HG02759 (cell line): ENCODE measurements at regions not wholly inside any gene's neighbourhood (a gene's known extent, or its start where the extent isn't known, plus 50 kb on each side); places are given as distances from the start of the nearest gene placed in this dataset.
"Not testable (repeated sequence)": the region's sequence is repeated elsewhere in the genome, so short reads cannot be mapped to it uniquely, and the experiment has no call there.

Experiments
- ATAC-seq: cut with Tn5 transposase; IDR thresholded peaks from one replicate; pipeline ENCODE4 v1.9.1; 2021; ENCODE audit warnings: mild to moderate bottlenecking, moderate library complexity; ENCODE audit not compliant: unreplicated experiment

DNA sequence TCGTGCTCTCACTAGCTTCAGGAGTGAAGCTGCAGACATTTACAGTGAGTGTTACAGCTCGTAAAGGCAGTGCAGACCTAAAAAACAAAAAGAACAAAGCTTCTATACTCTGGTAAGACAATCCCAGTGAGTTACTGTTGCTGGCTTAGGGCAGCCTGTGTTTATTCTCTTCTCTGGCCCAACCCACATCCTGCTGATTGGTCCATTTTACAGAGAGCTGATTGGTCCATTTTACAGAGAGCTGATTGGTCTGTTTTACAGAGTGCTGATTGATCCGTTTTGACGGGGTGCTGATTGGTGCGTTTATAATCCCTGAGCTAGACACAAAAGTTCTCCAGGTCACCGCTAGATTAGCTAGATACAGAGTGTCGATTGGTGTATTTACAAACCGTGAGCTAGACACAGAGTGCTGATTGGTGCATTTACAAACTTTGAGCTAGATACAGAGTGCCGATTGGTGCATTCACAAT lies 158.0 kb downstream of the KLRB1 start:
- not testable (repeated sequence) for ATAC-seq

DNA sequence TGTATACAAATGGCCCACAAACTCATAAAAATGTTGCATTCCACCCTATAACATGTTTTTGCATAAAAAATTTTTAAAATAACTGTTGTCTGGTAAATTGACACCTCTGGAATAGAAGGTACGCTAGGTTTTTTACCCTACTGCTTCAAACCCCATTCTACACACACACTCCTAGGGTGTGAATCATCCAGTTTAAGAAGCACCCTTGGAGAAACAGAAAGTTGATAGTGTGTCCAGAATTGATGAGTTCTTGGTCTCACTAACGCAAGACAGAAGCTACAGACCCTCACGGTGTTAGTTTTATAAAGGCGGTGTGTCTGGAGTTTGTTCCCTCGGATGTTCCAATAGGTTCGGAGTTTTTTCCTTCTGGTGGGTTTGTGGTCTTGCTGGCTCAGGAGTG lies 158.5 kb downstream of the KLRB1 start:
- no peak for ATAC-seq

DNA sequence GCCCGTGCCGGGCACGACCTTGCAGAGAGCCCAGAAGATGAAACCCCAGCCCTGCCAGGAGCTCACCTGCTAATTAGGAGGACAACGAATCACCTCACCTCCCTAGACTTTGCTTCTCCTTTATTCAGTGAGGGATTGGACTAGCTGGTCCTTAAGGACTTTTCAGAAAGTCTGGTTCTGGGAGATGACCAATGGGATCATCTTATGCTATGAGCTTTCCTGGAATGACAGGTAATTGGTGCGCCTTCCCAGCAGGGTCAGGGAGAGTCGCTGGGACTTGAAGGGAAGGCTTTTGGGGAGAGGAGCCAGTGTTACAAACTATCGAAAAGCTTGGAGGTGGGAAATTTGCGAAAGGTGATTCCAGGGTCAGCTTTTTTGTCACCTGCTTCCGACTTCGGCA lies 159.1 kb downstream of the KLRB1 start:
- ATAC-seq = not testable (repeated sequence)

DNA sequence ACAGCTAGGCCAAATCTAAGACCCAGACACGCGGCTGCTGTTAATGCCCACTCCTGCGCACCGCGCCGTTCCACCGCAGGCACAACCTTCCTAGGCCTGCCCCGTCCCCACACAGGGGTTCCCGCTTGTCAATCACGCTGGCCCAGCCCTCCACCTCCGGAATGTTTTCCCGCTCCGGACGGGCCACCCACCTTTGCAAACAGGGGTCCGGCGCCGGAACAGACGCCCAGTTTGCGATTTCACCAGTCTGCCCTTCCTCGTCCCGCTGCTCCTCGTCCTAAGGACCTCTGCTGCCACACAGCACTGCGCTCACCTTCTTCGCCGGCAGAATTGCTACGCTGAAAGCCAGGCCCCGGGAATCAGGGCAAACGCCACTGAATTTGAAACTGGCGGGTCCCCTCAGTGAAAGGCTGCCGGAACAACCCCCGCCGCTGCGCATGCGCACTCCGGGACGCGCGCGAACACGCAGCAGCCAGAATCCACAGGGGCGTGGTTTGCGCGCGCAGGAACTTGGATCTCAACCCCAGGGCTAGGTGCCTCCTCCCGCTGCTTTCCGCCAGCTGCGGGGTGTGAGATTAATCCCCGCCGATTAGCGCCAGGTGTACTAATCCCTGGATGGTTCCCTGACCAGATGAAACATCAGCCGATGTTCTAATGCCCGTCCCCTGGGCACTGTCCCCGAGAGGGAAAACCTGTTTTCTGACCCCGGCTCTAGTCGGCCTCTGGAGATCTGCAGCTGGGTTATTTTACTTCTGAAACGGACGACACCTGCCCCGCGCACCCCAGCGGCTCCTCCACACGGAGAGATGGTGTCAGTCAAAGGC lies 159.7 kb downstream of the KLRB1 start:
- ATAC-seq = peak; percentile 79

DNA sequence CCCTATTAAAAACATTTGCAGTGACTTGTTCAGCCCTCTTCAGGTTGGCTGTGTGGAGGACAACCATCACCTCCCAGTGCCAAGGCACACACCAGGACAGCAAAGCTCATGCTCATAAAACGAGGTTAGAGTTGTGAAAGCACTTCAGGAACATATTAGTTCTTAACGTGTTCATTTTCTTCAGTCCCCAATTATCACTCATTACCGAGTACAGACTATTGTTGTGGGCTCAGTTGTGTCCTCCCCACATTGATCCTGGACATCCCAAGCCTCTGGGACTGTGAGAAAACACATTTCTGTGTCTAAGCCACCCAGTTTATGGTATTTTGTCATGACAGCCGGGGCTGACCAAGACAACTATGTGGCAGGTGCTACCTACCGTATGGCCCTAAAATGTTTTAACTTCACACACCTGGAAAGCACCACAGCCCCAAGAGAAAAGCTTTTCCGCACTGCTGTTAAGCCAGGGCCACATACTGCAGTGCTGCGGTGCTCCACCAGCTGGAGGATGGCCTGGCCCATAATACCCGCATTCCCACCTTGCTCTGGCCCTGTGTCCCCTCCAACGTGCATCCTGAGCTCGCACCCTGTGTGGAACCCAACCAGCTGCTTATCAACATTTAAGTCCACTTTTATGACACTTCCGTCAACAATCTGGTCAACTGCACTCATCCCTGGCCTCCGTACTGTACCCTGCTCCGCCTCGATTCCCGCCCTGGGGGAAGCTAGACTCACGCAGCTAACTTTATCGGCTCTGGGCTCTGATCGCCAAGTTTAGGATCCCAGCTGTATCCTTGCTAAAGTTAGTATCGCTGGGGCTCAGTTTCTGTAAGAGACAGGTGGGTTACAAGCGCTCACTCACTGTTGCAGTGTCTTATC lies 160.6 kb downstream of the KLRB1 start:
- ATAC-seq = peak; percentile 29

DNA sequence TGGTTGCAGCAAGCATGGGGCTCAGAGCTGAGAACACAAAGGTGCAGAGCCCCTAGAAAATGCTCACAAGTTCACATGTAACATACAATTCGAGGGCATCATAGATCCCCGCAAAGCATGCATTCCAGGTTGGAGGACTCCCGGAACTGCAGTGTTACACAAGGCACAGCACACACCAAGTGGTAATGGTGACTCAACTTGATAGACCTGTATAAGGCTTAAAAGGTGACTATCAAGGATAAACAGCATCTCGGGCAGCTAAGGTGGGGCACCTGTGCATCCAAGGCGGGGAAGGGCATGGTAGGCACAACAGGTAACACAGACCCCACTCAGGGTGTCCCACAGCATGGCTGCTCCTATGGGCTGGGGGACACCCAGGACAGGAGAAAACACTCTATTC lies 167.3 kb downstream of the KLRB1 start:
- not testable (repeated sequence) for ATAC-seq

DNA sequence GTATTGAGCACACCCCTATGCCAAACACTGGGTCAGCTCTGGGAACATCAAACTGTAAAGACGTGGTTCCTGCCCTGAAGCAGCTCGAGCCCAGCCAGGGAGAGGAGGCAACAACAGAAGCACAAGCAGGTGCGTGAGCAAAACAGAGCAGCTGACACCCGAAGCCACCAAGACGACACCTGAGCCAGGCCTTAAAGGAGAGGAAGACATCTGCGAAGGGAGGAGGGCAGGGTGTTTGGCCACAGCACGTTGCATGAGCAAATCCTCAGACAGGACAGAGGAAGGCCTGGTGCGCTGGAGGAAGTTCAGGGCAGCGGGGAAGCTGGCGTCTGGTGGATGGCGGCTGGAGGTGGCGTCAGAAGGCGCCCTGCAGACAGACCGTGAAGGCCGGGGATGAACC lies 172.0 kb downstream of the KLRB1 start:
- not testable (repeated sequence) for ATAC-seq

DNA sequence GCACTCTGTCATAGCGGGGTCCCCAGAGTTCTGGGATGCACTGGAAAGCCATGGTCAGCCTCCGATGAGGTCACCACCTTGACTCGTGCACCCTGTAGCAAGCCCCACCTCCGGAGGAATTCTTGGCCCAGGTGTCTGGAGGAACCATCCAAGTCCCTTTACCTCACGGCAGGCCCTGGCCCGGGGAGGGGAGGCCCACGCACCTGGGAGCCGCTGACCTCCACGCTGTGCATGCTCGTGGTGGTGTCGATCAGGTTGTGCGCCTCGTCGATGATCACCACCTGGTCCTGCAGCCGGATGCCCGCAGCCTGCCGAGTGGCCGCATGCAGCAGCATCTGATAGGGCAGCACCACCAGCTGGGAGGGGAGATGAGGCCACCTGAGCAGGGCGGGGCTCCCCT lies 177.3 kb downstream of the KLRB1 start:
- not testable (repeated sequence) for ATAC-seq

DNA sequence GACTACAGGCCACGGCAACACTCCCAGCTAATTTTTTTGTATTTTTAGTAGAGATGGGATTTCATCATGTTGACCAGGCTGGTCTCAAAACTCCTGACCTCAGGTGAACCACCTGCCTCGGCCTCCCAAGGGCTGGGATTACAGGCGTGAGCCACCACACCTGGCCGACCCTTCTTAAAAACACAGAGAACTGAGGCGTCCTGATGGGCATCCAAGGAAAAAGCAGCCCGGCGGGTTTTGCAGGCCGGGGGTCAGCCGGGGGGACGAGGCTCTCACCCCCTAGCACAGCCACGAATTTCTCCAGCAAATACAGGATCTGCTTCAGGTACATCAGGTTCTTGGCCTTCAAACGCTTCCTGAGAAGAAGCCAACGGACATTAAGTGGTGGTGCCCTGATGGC lies 178.9 kb downstream of the KLRB1 start:
- ATAC-seq = not testable (repeated sequence)

DNA sequence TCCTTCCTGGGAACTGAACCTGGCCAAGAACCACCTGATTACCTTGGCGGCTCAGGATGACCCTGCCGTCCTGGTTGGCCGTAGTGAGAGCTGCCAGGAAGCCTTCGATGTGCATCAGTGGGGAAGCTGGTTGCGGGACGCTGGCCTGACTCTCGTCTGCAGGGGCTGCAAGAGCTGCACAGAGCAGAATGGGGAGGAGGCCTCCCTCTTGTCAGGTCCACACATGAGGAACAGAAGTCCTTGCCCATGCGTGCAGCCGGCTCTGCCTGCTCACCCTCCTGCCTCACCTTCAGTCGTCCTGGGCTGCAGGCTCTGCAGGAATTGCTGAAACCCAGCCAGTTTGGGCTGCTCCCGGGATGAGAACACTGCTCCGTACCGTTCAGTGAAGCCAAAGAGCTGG lies 182.3 kb downstream of the KLRB1 start:
- not testable (repeated sequence) for ATAC-seq

DNA sequence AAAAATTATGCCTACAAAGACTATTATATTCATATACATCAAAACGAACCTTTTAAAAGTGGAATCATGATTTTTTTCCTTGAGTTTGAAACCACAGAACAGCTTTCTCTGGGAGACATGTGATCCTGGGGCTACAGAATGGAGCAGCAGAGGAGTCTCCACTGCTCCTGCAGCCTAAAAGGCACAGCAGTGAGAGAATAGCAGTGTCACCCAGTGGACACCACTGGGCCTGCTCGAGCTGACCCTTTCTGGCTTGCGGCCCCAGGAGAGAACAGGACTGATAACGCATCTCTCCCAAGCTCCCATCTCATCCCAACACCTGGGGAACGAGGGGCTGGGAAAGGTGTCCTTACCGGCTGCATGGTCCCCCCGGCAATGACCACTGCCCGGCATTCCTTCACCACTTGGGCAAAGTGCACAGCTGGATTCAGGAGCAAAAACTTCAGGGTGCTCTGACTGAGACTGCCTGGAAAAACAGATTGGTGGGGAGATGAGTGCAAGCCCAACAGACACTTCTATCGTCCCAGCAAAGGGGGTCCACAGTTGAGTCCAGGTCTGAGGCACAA lies 183.5 kb downstream of the KLRB1 start:
- ATAC-seq = not testable (repeated sequence)

DNA sequence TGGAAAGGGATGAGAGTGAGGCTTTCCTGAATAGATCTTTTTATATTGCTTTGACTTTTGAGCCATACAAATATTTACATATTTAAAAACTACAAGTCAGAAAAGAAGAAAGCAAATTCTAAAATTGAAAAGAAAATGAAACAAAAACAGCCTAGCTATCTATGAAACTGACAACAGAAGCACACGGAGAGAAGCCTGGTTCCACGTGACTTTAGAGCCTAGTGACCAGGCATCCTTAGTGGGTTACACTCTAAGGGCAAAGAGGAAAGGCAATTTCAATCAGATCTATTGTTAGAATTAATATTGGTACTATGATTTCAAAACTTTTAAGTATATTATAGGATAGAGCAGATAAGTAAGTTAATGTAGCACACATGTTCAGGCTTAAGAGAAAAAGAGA lies 185.0 kb downstream of the KLRB1 start:
- not testable (repeated sequence) for ATAC-seq

DNA sequence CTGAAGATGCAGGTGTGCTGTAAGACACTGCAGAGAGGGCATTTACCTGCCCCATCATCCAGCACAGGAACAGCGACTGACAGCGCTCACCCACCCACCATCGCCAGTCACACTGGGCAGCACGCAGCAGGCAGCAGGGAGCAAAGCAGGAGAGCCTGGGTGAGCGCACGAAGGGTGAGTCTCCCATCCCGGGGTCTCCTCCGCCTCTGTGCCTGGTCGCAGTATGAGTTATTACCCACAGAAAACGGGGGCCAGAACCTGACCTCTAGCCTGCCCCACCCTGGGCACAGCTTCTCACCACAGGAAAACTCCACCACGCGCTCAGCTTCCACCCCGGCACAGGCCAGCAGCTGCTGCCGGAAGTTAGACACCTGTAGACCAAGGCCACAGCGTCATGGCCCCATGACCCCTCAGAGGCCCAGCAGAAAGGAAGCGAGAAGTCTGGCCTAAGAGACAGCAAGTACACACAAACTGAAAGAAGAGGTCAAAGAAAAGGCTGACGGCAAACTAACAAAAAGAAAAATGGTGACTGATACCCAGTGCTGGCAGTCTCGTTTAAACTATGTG lies 186.1 kb downstream of the KLRB1 start:
- peak; percentile 61 for ATAC-seq

DNA sequence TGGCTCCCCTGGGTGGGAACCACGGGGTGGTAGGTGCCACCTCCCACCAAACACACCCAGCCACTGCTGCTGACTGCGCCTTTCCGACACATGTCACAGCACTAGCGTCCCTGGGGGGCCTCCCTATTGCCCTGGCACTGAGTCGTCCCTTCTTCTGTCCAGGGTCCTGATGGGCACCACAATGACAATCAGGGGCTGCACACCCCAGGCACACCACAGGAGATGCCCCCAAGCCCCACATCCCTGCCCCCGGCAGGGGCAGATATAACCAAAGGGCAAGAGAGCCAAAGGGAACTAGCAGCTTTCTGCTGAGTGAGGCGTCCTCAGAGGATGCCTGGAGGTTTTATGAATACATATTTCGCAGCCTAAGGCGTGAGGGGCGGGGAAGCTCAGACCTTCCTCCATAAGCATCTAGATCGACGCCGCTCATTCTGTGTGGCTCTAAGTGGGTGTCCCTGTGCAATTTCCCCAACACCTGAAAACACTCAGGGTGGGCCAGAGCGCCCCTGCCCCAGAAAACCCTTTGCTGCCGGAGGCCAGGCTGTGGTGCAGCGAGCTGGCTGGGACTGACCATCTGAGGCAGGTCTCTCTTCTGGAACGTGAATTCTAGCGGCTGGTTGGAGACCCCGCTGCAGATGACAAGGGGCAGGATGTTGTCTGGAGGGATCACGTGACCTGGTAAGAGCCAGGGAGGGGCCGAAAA lies 186.7 kb downstream of the KLRB1 start:
- ATAC-seq = not testable (repeated sequence)

DNA sequence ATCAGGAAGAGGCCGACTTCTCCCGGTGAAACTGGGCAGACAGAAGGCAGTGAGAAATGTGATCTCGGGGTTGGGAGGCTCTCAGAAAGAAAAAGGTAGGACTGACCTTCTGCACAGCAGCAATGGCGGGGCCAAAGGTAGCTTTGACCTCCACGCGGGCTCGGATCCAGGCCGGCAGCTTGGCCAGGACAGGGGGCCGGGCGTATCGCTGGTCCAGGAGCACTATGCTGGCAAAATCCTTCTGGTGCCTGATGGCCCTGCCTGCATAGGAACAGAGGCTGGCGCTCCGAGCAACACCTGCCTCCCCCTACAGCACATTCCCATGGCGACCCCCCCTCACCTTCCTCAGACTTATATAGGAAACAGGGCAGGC lies 189.1 kb downstream of the KLRB1 start:
- not testable (repeated sequence) for ATAC-seq

DNA sequence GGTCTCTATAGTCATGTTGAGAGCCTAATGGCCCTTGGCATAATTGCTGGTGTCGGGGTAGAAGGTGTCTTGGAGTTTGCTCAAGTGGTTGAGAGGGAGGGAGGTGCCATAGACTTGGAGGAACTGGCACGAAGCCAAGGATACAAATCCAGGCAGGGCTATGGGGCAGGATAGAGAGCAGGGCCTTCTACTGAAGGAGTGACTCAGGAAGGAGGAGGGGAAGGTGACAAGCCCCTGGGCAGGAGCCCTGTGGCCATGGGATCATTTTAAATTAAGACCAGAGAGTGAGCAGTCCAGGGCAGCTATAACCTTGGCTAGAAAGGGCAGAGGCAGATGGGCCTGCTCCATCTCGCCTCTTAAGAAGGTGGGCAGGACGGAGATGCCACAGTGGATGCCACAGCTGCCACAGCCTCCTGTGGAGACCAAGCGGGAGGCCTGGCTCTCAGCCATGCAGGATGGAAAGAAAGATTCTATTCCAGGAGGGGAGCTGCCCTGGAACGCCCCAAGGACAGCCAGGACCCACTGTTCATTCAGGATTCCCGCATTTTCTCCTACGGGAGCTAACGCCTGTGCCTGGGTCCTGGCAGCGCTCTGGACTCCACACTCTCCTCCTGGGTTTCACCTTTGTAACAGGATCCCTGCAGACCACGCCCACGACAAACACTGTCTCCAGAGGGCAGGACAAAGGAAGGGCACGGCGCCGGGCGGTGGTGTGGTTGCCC lies 189.6 kb downstream of the KLRB1 start:
- ATAC-seq = not testable (repeated sequence)

DNA sequence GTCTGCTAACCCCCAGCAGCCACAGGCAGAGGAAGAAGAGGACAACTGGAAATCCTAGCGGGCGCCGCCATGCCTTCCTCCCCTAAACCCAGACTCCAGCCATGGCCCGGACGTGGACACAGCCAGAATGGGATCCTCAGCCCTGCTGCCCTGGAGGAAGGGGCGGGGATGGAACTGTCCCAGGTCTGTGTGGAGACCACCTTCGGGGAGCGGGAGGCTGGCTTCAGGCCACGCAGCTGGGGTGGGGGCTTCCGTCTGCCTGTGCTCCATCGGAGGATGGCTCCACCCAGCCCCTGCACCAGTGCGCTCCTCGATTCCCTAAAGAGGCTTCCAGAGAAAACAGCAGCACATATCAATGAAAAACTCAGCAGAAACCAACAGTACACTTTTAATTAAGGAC lies 190.4 kb downstream of the KLRB1 start:
- not testable (repeated sequence) for ATAC-seq

DNA sequence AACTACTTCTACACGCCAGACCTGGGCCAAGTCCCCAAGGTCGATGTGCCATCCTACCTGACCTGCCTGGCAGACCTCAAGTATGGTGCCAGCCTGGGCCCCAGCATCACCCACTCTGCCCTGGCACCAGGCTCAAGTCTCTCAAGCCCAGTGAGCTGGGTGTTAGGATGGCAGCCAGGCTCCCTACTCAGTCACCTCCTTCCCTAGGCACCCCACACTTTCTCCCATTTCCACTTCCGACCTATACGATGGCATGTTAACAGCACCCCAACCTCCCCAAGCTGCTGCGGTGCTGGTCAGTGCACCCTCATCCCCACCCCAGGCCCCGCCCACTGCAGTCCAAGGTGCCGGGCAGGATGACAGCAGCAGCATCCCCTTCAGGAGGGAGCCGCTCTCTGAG lies 191.4 kb downstream of the KLRB1 start:
- ATAC-seq = not testable (repeated sequence)

DNA sequence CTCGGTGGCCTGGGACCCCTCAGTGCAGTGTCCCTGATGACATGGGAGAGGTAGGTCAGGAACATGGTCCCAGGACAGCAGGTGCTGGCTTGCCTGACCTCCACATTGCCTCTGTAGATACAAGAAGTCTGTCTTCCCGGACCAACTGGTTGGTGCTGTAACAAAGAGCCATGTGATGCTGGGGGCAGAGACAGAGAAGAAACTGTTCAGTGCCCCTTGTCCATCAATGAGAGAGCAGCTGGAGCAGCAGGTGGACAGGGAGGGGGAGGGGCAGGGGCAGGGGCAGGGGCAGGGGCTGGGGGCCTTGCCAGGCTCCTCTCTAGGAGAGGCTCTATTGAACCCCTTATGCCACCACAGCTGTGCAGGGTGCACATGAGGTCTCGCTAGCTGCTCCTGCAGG lies 191.8 kb downstream of the KLRB1 start:
- not testable (repeated sequence) for ATAC-seq

DNA sequence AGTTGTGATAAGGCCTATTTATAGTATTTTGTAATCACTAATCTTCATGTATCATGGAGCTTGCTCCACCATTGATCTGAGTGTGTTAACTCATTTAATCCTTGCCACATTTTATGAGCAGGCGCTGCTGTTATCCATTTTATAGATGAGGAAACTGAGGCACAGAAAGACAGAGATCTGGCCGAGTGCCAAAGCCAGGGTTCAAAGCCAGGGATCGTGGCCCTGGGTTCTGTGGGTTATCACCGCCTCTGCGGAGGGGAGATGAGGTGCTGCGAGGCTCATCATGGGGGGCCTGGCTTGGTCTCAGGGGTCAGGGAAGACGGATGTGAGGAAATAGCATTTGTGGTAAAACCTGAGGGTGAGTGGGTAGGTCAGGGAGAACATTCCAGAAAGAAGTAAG lies 193.9 kb downstream of the KLRB1 start:
- ATAC-seq = not testable (repeated sequence)
